ENCODE measurements at regions not wholly inside any gene's neighbourhood (a gene's known extent, or its start where the extent isn't known, plus 50 kb on each side); places are given as distances from the start of the nearest gene placed in this dataset.

DNA sequence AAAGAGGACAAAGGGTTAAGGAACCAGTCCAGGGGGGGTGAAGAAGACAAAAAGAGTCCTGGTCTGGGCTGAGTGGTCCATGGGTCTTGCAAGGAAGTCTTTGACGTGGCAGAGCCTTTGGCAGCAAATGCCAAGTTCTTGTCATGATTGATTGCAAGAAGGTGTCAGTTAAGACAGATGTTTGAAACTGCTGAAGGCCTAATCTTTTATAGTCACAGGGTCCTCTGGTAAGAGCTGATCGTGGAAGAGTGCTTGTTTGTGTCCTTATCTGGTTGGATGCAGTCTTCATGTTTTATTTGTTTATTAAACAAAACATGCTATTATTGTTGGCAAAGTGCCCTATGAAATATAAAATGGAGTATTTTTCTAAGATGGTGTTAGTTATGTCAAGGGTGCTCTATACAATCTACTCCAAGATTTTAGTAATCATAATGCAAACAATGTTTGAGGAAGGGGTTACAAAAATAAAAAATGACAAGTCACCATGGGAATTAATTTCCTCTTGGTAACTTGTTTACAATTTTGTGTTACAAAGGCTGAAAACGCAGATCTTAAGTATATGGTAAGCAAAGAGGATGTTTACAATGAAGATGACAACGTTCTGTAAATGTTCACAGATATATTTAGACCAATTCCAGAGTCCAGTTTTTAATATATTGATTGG lies 85.9 kb downstream of the MAGED4 start:
- TF ChIP-seq, protein P1, sequence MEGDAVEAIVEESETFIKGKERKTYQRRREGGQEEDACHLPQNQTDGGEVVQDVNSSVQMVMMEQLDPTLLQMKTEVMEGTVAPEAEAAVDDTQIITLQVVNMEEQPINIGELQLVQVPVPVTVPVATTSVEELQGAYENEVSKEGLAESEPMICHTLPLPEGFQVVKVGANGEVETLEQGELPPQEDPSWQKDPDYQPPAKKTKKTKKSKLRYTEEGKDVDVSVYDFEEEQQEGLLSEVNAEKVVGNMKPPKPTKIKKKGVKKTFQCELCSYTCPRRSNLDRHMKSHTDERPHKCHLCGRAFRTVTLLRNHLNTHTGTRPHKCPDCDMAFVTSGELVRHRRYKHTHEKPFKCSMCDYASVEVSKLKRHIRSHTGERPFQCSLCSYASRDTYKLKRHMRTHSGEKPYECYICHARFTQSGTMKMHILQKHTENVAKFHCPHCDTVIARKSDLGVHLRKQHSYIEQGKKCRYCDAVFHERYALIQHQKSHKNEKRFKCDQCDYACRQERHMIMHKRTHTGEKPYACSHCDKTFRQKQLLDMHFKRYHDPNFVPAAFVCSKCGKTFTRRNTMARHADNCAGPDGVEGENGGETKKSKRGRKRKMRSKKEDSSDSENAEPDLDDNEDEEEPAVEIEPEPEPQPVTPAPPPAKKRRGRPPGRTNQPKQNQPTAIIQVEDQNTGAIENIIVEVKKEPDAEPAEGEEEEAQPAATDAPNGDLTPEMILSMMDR (optimal IDR thresholded peaks at IDR 0.05 in 1 of 3, IDR thresholded peaks at IDR 0.05 in 1 of 3, conservative IDR thresholded peaks at IDR 0.05 in 1 of 3; ENCODE audit: extremely low read depth in 1 of 3, insufficient read depth in 2 of 3, low read length in 3 of 3), result no peak
- no peak for TF ChIP-seq EZH2 (IDR thresholded peaks at IDR 0.05; ENCODE audit: low read length)
